ENCODE measurements at regions not wholly inside any gene's neighbourhood (a gene's known extent, or its start where the extent isn't known, plus 50 kb on each side); places are given as distances from the start of the nearest gene placed in this dataset.

DNA sequence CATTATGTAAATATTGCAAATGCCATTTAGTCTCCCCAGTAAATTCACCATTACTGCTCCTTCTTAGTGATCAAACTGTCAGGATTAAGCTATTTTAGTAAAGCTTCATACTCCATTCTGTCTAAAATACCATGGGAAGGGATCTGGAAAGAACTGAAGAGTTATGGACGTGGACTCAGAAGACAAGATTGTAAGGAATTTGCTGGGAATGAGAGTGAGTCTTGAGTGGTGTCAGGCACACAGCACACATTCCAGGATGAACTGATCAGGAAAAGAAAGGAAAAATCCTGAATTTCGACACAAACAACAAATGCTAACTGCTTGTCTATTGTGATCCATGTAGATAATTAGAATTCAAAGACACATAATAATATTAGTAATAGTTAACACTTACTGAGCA lies 311.0 kb downstream of the CENPC start:
- DNase-seq (ENCODE audit: low spot score): no peak

DNA sequence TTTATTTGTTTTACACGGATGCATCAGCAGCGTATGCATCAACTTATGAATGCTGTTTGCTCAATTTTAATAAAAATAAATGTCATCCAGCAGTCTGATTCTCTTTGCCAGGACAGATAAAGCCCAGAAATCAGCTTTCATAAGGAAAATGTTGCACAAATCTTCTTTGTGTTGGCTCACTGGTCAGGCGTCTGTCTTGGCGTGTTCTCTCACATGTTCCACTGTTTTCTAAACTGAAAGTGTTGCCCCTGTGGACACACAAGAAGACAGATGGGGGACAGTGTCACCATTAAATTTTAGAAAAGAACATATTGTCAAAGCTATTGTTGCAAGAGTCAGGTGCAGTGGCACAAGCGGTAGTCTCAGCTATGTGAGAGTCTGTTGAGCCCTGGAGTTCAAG lies 316.2 kb downstream of the CENPC start:
- no peak for DNase-seq (ENCODE audit: low spot score)

DNA sequence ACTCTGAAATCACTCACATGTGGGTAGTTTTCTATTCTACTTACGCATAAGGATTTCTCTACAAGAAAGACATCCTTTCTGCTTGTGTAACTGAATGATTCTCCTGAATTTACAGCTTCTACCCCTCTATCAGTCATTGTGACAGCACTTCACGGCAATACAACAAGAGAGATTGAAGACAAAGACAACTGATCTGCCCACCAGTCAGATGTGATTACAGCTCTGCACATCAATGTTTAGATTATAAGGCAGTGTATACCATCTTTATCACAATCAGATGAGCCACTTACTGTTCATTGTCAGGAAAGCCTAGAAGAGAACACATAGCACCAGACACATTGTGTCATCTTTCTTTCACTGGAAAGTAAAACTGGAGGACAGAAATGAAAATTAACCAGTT lies 324.4 kb downstream of the CENPC start:
- DNase-seq (ENCODE audit: low spot score): no peak

DNA sequence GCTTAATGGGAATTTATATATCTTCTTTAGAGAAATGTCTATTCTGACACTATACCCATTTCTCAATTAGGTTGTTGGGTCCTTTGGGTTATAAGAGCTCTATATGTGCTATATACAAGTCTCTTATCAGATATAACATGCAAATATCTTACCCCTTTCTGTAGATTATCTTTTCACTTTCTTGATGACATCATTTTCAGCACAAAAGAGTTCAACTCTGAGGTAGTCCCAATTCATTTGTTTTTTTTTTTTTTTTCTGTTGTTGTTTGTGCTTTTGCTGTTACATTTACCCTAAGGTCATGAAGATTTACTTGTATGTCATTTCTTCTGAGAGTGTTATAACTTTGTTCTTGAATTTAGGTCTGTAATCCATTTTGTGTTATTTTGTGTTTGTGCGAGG lies 326.4 kb downstream of the CENPC start:
- DNase-seq (ENCODE audit: low spot score): no peak

DNA sequence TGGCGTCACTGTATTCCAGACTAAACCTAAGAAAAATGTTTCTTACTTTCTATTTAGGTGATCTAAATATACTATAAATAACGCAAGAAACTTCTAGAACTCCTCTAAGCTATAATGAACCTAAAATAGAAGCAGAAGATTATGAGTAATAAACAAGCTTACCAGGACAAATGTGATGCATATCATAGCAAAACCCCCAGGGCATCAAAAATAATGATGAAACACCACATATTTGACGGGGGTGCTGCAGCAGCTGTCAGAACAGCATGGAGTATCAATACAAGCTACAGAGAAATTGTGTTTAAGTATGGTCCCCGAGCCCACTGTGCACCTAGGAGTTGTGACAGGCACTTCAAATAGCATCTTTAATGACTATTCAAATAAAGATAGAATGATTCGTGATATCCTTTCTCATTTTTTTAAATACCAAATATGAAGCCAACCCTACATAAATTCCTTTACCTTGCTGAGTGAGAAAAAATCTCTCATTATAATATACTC lies 337.3 kb downstream of the CENPC start:
- no peak for DNase-seq (ENCODE audit: low spot score)

DNA sequence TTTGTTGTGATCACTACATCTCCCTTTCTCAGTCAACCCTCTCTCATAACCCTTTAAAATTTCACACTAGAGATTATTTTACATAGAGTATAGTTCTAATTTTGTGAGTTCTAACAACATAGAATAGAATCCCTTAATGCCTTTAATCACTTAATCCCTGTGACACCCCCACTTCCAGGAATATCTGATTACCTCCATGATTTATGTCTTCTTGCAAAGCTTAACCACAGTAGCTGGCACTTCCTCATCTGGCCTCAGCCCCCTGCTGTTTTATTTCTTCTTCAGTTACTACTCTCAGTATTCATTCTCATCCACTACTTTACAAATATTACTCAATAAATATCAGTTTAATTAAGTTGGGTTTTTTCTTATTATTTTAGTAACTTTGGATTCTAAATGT lies 340.9 kb downstream of the CENPC start:
- DNase-seq (ENCODE audit: low spot score): no peak

DNA sequence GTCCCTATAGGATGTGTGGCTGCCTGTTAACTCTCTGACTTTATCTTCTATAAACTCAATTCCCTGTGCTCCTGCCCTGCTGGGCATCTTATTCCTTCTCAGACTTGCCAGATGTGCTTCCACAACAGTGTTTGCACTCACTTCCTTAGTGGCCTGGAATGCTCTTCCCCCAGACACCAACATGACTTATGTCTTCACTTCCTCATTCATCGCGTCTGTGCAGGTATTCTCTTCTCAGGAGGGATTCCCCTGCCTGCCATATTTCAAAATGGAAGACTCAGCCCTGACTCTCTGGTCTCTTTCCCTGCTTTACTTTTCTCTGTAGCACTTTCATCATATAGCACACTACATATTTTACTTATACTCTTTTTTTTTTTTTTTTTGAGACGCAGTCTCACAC lies 344.0 kb downstream of the CENPC start:
- DNase-seq (ENCODE audit: low spot score): no peak

DNA sequence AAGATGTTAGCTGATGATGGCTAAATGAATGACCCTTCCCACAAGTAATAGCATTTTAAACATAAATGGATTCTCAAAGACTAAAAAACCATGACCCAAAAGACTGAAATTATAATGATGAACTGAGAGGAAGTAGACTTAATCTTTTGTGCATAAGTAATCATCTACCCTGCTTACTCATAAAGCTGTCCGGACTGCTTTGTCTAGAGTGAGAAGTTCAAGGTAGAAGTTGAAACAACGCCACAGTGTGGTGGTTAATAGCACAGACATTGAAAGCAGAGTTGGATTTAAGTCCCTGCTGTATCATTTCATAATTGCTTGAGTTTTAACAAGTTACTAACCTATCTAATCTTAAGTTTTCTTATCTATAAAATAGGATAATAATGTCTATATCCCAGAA lies 346.6 kb downstream of the CENPC start:
- DNase-seq (ENCODE audit: low spot score): peak; percentile 3

DNA sequence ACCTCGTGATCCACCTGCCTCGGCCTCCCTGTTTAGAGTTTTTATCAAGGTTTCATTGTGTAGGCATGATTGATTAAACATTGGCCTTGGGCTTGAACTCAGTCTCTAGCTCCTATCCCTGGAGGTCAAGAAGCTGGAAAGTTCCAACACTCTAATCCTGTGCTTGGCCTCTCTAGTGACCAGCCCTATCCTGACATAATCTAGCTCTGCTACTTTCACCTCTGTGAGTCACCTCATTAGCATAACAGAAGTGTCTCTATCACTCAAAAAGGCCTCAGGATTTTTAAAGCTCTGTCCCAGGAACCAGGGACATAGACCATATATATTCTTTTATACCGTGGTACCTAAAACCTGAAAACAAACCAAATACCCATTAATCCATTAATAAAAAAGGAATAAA lies 377.5 kb downstream of the CENPC start:
- DNase-seq (ENCODE audit: low spot score): no peak

DNA sequence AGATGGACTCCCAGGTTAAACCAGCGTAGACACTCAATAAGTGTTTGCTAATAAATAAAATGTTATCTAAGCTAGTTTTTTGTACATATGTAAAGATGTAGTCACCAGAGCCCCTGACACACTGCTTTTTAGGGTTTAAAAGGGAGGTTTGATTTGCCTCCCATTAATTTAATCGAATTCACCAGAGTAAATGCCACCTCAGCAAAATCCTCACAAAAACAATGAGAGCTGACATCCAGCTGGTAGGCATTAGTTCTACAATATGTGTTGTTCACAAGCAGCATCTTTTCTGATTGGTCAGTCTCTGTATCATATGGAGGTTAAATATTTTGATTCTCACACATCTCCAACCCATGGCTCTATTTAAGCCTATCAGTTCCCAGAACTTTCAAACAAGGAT lies 382.6 kb downstream of the CENPC start:
- DNase-seq (ENCODE audit: low spot score): no peak

DNA sequence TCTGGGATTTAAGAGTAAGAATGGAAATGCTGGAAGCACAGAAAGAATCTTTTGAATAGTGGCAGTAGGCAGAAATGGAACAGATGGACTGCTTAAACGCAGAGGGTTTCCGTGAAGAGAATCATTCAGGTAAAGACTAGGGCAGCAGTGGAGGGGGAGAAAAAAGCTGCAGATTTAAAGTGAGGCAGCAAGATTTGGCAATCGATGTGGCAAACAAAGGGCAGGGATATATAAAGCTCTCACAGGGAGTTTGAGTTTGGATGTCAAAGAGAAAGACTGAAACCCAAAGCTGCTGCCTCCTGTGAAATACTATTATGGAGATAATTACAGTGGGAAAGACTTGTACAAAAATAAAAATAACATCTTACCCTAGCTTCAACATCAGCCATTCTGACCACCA lies 384.0 kb downstream of the CENPC start:
- no peak for DNase-seq (ENCODE audit: low spot score)

DNA sequence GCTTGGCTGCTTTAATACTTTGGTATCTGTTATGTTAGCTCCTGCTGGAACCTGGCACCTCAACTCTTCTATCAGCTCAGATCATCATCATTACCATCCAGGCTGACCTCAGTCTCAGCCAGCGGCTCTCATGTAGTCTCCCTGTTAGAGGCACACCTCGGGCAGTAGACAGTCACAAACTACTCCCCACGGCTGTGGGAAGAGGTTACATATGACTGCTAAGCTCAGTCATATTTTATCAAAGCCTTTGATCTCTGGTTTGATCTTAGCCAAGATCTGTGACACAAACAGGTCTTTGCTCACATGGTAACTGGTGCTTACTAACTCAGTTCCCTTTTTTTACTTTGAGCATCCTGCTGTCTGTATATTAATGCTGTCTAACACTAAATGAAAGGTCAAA lies 384.9 kb downstream of the CENPC start:
- DNase-seq (ENCODE audit: low spot score): no peak

DNA sequence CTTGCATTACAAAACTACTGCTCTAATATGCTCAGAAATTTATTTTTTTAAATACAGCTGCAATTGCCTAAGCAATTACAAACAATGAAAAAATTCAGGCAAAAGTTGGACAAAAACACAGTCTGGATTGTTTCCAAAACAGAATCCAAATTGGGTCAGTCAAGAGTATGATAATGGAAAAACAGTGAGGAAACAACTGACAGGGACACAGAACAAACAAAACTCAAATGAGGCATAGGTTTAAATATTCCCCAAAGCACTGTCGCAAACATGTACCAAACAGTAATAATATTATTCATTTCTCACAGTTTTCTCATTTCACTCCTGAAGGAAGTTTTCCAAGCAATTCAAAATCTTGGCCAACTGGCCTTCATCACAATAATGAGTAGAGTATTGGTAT lies 386.6 kb downstream of the CENPC start:
- no peak for DNase-seq (ENCODE audit: low spot score)

DNA sequence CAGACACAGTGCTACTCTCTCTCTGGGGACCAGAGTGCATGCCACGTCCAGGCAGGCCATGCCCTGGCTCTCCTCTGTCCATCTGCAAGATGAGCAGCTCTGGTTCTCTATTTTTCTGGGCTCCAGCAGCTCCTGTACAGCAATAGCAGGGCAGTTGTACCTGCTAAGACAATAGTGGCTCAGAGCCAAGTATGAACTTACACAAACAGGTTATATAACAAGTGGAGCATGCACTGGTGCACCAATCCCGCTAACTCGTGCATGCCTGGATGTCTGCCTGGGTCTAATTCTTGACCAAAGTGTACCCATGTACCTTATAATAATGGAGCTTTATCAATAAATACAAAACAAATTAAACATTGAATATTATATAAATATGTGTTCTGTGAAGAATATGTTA lies 392.3 kb downstream of the CENPC start:
- DNase-seq (ENCODE audit: low spot score): no peak

DNA sequence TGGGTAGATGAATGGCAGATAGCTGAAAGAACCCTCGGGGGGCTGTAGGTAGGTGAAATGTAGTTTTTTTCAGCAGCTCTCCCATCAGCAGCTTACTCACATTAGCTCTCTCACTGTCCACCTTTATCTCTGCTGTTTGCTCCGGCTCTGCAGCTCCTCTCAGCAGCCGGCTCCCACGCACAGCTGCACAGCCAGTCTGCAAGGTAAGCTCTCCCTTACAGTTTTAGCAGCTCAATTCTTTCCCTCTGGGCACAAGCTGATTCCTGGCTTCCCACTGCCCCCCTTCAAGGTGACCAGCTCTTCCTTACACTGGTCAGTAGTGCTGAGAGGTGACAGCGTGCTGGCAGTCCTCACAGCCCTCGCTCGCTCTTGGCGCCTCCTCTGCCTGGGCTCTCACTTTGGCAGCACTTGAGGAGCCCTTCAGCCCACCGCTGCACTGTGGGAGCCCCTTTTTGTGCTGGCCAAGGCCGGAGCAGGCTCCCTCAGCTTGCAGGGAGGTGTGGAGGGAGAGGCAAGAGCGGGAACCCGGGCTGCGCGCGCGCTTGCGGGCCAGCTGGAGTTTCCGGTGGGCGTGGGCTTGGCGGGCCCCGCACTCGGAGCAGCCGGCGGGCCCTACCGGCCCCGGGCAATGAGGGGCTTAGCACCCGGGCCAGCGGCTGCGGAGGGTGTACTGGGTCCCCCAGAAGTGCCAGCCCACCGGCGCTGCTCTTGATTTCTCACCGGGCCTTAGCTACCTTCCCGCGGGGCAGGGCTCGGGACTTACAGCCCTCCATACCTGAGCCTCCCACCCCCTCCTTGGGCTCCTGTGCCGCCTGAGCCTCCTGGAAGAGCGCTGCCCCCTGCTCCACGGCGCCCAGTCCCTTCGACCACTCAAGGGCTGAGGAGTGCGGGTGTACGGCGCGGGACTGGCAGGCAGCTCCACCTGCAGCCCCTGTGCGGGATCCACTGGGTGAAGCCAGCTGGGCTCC lies 393.6 kb downstream of the CENPC start:
- DNase-seq (ENCODE audit: low spot score): no peak

DNA sequence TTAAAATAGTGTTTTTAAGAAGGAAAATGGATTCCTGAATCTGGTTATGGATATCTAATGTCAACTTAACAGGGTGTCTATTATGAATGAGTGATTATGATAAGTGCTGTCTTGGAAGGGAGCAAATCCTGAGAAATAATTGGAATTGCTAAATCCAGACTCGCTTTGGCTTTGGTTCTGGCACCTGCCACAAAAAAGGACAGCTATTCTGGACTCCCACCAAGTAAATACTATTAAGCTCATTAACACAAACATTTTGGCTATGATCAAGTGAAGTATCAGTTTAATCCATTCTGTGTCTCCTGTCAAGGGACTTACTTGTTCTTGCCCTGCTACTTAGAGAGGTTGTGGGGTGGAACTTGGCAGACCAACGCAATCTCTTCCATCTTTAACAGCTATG lies 403.7 kb downstream of the CENPC start:
- no peak for DNase-seq (ENCODE audit: low spot score)

DNA sequence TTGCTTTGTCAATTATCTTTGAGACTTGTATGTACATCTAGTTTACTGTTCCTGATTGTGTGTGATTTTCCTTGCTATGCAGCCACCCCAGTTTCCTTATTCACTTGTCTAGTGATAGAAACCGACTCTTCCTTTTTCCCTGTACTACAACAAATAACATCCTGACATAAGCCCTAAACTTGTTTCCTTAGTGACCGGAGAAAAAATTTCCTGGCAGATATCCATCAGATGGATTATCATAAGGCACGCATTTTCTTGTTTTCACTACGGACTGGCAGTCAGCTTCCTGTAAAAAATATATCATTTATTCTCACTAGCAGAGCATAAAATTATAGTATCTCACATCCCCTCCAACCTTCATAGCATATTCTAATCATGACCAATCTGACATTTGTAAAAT lies 410.7 kb downstream of the CENPC start:
- DNase-seq (ENCODE audit: low spot score): no peak

DNA sequence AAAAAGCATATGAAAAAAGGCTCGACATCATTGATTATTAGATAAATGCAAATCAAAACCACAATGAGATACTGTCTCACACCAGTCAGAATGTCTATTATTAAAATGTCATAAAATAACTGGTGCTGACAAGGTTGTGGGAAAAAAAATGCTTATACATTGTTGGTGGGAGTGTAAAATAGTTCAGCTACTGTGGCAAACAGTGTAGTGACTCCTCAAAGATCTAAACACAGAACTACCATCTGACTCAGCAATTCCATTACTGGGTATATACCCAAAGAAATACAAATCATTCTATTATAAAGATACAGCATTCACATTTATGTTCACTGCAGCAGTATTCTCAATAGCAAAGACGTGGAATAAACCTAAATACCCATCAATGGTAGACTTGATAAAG lies 412.1 kb downstream of the CENPC start:
- DNase-seq (ENCODE audit: low spot score): no peak

DNA sequence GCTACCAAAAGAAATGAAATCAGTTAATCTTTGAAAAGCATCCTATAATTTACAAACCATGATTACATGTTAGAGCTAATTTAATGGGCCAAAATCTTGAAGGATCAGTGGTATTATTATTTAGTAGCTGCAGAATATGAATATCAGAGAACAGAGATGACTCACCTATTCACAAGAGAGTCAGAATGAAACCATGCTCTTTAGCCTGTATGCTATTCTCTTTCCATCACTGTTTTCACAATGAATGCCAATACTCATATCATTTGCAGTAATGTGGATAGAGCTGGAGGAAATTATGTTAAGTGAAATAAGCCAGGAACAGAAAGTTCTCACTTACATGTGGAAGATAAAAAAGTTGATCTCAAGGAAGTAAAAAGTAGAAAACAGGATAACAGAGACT lies 414.1 kb downstream of the CENPC start:
- peak; percentile 55 for DNase-seq (ENCODE audit: low spot score)

DNA sequence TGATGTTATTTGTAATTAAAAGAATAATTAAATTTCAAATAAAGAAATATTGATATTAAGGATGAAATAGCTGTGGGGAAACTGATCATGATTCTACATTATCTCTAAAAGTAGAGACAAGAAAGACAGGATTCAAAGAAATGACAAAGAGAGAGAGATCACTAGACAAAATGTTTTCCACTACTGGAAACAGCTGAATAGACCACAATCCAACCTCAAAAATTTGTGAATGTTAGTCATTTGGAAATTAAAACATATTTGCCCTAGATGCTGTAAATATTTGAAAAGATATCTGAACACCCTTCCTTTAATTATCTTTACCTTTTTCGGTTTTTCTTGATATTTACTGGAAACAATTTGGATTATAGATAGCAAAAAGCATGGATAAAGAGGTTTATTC lies 414.9 kb downstream of the CENPC start:
- DNase-seq (ENCODE audit: low spot score): no peak

DNA sequence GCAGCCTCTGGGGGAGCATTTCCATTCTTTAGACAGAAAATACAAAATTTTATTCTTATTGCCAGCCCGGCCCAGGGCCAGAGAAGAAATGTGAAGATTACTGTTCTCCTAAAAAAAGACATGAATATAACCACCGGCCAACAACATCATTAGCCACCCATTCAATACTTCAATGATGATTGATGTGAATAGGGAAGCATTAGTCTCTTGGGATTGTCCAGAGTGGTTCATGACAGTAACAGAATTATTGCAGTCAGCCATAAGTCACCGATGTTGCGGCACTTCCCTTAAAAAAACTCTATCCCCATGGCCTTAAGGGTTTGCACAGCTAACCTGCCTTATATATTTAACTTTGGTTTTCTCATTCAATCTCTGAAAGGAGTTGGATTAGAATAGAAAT lies 418.7 kb downstream of the CENPC start:
- no peak for DNase-seq (ENCODE audit: low spot score)

DNA sequence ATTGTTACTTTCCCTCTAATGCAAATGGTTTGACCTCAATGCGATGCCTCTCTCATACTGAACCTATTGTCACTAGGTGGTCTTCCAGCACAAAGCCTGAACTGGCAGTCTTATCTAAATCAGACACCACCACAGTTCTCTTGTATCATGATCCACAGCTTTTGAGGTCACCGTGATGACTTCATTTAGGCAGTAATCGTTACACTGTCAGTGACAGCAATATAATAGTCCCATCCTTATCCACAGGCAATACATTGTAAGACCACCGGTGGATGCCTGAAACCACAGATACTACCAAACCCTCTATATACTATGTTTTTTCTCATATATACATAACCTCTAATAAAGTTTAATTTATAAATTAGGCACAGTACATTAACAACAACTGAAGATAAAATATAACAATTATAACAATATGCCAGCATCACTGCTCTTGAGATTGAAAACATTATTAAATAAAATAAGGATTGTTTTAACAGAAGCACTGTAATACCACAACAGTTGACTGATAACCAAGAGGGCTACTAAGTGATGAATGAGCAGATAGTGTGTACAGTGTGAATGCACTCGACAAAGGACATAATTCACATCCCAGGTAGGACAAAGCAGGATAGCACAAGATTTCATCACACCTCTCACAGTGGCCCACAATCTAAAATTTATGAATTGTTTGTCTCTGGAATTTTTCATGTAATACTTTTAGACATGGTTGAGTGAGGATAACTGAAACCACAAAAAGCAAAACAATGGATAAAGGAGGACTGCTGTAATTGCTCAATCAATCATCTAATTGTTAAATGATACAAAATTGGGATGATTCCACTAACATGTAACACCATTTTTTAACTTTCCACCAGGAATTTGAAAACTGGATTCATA lies 419.4 kb downstream of the CENPC start:
- DNase-seq (ENCODE audit: low spot score): no peak

DNA sequence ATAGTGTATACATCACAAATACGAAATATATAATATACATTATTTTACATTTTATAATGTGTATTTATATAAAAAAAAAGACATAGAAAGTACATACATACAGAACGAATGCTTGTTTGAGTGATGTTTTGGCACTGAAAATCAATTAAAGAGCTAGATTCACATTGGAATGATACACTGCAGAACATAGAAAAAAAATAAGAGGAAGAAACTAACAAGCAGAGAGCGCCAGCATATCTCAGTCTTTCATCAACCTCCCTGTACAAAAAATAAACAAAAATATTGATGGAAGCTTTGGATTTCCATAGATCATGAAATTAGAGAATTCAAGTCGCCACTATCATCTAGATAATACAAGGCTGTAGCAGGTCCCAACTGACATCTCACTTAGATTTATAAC lies 420.6 kb downstream of the CENPC start:
- no peak for DNase-seq (ENCODE audit: low spot score)

All from activated CD4-positive, alpha-beta T cell treated with anti-CD3 and anti-CD28 coated beads, Interleukin-2, Interleukin-4, amounts not matched to agents 100 ng/mL and 50 ng/mL, durations not matched to agents 16 hours and 8 hours (primary cell).